ENCODE measurements at regions not wholly inside any gene's neighbourhood (a gene's known extent, or its start where the extent isn't known, plus 50 kb on each side); places are given as distances from the start of the nearest gene placed in this dataset.

GRCh38 chr3:24683090-24683489, 188.4 kb upstream of the THRB start:
- FAIRE-seq (no peak), DNase-seq (ENCODE audit: low read depth in 1 of 2, low spot score in 1 of 2) (no peak), ATAC-seq (0 out of 6 replicates have a peak, but pooled peaks of 1 of the 2 experiments have one; percentile 37)
- no peaks in the 10 kb centered on the region for H3K9me3 ChIP-seq
- ChIA-PET CTCF (interaction anchor here (0.6 to 6.7 kb wide), 35 partner anchors 8 to 1571 kb away, joined by 3 to 44 read pairs (median 4); no protein-coding TSS in a partner anchor), POLR2A (no interaction called here)
- TF ChIP-seq ZC3H11A (IDR thresholded peaks at IDR 0.05) (no peak), EHMT2 (IDR thresholded peaks at IDR 0.05; ENCODE audit: low read depth) (no peak), CBX2 (IDR thresholded peaks at IDR 0.05; ENCODE audit: borderline replicate concordance, low read depth) (no peak), CBX8 (IDR thresholded peaks at IDR 0.05) (no peak), ELK1 (IDR thresholded peaks at IDR 0.05; ENCODE audit: low read depth, low read length) (no peak), HES2 (IDR thresholded peaks at IDR 0.05) (no peak), TFCP2L1 (CRISPR knock-in tag; IDR thresholded peaks at IDR 0.05) (no peak), TP53 (CRISPR knock-in tag; IDR thresholded peaks at IDR 0.05) (no peak), PBX3 (IDR thresholded peaks at IDR 0.05) (no peak), FOSB (CRISPR knock-in tag; IDR thresholded peaks at IDR 0.05) (no peak), SMC3 (IDR thresholded peaks at IDR 0.05) (no peak), KDM5A (IDR thresholded peaks at IDR 0.05) (no peak)
- H3K27ac ChIP-seq: no peak overlapping the region
- H3K4me3 ChIP-seq: no peak overlapping the region
- peak overlapping the region; percentile 54 for H3K4me2 ChIP-seq
- 80% methylated on average over 5 of the region's 5 CpGs for WGBS (ENCODE audit: missing lambda C conversion rate)
- H3K4me1 ChIP-seq: peaks cover 17% of the 10 kb centered on the region

GRCh38 chr3:24683633-24684384, 189.2 kb upstream of the THRB start:
- FAIRE-seq: peak; percentile 92

More at GRCh38 chr3:24683633-24684384, 189.2 kb upstream of the THRB start:
- Histone ChIP-seq H3K4me3 (no peak overlapping the region), H3K9me3 (no peaks in the 10 kb centered on the region), H3K27ac (no peak overlapping the region), H3K4me2 (peak overlapping the region; percentile 54), H3K4me1 (peaks cover 17% of the 10 kb centered on the region; the same call in 2 of the 3 replicates)
- 25% methylated on average over 6 of the region's 6 CpGs for WGBS (ENCODE audit: missing lambda C conversion rate)
- ATAC-seq (peak; percentile 55 to 71; a peak in 5 of 6 replicates), DNase-seq (ENCODE audit: low read depth in 1 of 2, low spot score in 1 of 2) (peak; percentile 35 to 67)
- no peak for TF ChIP-seq FOSL2 (IDR thresholded peaks at IDR 0.05)
- TF ChIP-seq FOSL2 (CRISPR knock-in tag; IDR thresholded peaks at IDR 0.05): no peak
- peak; percentile 88 to 92 for TF ChIP-seq RAD21 (conservative IDR thresholded peaks at IDR 0.05 in 1 of 2, IDR thresholded peaks at IDR 0.05 in 1 of 2)
- TF ChIP-seq TP53 (CRISPR knock-in tag; IDR thresholded peaks at IDR 0.05): no peak
- TF ChIP-seq, protein P1, sequence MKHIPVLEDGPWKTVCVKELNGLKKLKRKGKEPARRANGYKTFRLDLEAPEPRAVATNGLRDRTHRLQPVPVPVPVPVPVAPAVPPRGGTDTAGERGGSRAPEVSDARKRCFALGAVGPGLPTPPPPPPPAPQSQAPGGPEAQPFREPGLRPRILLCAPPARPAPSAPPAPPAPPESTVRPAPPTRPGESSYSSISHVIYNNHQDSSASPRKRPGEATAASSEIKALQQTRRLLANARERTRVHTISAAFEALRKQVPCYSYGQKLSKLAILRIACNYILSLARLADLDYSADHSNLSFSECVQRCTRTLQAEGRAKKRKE (CRISPR knock-in tag; IDR thresholded peaks at IDR 0.05; ENCODE audit: low read depth): no peak
- no peak for TF ChIP-seq NFE2L2 (conservative IDR thresholded peaks at IDR 0.05; ENCODE audit: low read length)
- TF ChIP-seq RFX5 (IDR thresholded peaks at IDR 0.05): no peak
- TF ChIP-seq EHMT2 (IDR thresholded peaks at IDR 0.05; ENCODE audit: low read depth): no peak
- TF ChIP-seq ZNF302 (CRISPR knock-in tag; IDR thresholded peaks at IDR 0.05): no peak
- peak; percentile 89 for TF ChIP-seq CTCF (IDR thresholded peaks at IDR 0.05)
- TF ChIP-seq SMC3 (IDR thresholded peaks at IDR 0.05): peak; percentile 90
- TF ChIP-seq MYC (IDR thresholded peaks at IDR 0.05; ENCODE audit: borderline replicate concordance, low read length): no peak
- no peak for TF ChIP-seq REST (IDR thresholded peaks at IDR 0.05)
- ChIA-PET POLR2A (no interaction called here), CTCF (interaction anchor here (0.6 to 6.7 kb wide), 36 partner anchors 9 to 910 kb away, joined by 3 to 44 read pairs (median 4); no protein-coding TSS in a partner anchor)
